SK-N-SH treated with all-trans-retinoic acid at 6 μM for 48 hours (cell line): ENCODE measurements at regions not wholly inside any gene's neighbourhood (a gene's known extent, or its start where the extent isn't known, plus 50 kb on each side); places are given as distances from the start of the nearest gene placed in this dataset.

Source experiments
- ATAC-seq: fragments of 200-7000 bp; cut with Tn5 transposase; 3 replicates; pipeline ENCODE4 v1.9.1; 2020; ENCODE audit warnings: mild to moderate bottlenecking, moderate library complexity
- ARNTL ChIP-seq: fragments of 450-650 bp; formaldehyde crosslinking; IDR thresholded peaks from 2 replicates; pipeline ENCODE4 v1.5.0; 2020; ENCODE audit warnings: low read depth, mild to moderate bottlenecking, moderate library complexity, borderline replicate concordance
- BACH2 ChIP-seq: fragments of 250-450 bp; sonication (Bioruptor Pico); IDR thresholded peaks from 2 replicates; pipeline ENCODE4 v1.9.0; 2021; ENCODE audit warnings: mild to moderate bottlenecking, borderline replicate concordance
- CREB5 ChIP-seq: fragments of 250-450 bp; sonication (Bioruptor Pico); IDR thresholded peaks from 2 replicates; pipeline ENCODE4 v1.5.1; 2020; ENCODE audit warnings: low read depth, mild to moderate bottlenecking, moderate library complexity
- ESRRG ChIP-seq: fragments of 250-450 bp; sonication (Bioruptor Pico); IDR thresholded peaks from 2 replicates; pipeline ENCODE4 v1.6.1; 2021; ENCODE audit warnings: mild to moderate bottlenecking
- GLIS3 ChIP-seq: fragments of 250-450 bp; sonication (Bioruptor Pico); IDR thresholded peaks from 2 replicates; pipeline ENCODE4 v1.5.0; 2020; ENCODE audit warnings: mild to moderate bottlenecking, moderate library complexity
- PATZ1 ChIP-seq: fragments of 250-450 bp; sonication (Bioruptor Pico); IDR thresholded peaks from 2 replicates; pipeline ENCODE4 v1.8.0; 2020; ENCODE audit warnings: mild to moderate bottlenecking, moderate library complexity, borderline replicate concordance
- PPARA ChIP-seq: fragments of 250-450 bp; sonication (Bioruptor Pico); IDR thresholded peaks from 2 replicates; pipeline ENCODE4 v1.5.0; 2020; ENCODE audit warnings: mild to moderate bottlenecking, borderline replicate concordance
- RARB ChIP-seq: fragments of 250-450 bp; sonication (Bioruptor Pico); IDR thresholded peaks from 2 replicates; pipeline ENCODE4 v1.8.0; 2021; ENCODE audit warnings: mild to moderate bottlenecking, moderate library complexity
- TCF4 ChIP-seq: fragments of 250-450 bp; sonication (Bioruptor Pico); IDR thresholded peaks from 2 replicates; pipeline ENCODE4 v1.8.0; 2021; ENCODE audit warnings: mild to moderate bottlenecking, moderate library complexity, borderline replicate concordance
- TOX ChIP-seq: fragments of 250-450 bp; sonication (Bioruptor Pico); IDR thresholded peaks from 2 replicates; pipeline ENCODE4 v1.8.0; 2021; ENCODE audit warnings: mild to moderate bottlenecking, moderate library complexity, borderline replicate concordance
- ZFP3 ChIP-seq: fragments of 250-450 bp; sonication (Bioruptor Pico); IDR thresholded peaks from 2 replicates; pipeline ENCODE4 v1.5.0; 2020; ENCODE audit warnings: mild to moderate bottlenecking, moderate library complexity
- ZNF565 ChIP-seq: fragments of 450-650 bp; formaldehyde crosslinking; conservative IDR thresholded peaks from 2 replicates; pipeline ENCODE4 v1.5.0; 2020; ENCODE audit warnings: low read depth, mild to moderate bottlenecking, moderate library complexity
- ZNF70 ChIP-seq: fragments of 450-650 bp; formaldehyde crosslinking; IDR thresholded peaks from 2 replicates; pipeline ENCODE4 v1.5.0; 2020; ENCODE audit warnings: mild to moderate bottlenecking, moderate library complexity
- ZNF8 ChIP-seq: fragments of 450-650 bp; formaldehyde crosslinking; IDR thresholded peaks from 2 replicates; pipeline ENCODE4 v1.5.0; 2020; ENCODE audit warnings: mild to moderate bottlenecking, moderate library complexity
- TF ChIP-seq, protein P1 (sequence below): fragments of 250-450 bp; sonication (Bioruptor Pico); IDR thresholded peaks from 2 replicates; pipeline ENCODE4 v1.8.0; 2021; ENCODE audit warnings: low read depth, mild to moderate bottlenecking, moderate library complexity, borderline replicate concordance
- TF ChIP-seq, protein P2 (sequence below): fragments of 250-450 bp; sonication (Bioruptor Pico); IDR thresholded peaks from 2 replicates; pipeline ENCODE4 v1.5.0; 2020; ENCODE audit warnings: mild to moderate bottlenecking, moderate library complexity
- TF ChIP-seq, protein P3 (sequence below): fragments of 250-450 bp; sonication (Bioruptor Pico); IDR thresholded peaks from 2 replicates; pipeline ENCODE4 v1.5.1; 2021; ENCODE audit warnings: mild to moderate bottlenecking, moderate library complexity

DNA sequence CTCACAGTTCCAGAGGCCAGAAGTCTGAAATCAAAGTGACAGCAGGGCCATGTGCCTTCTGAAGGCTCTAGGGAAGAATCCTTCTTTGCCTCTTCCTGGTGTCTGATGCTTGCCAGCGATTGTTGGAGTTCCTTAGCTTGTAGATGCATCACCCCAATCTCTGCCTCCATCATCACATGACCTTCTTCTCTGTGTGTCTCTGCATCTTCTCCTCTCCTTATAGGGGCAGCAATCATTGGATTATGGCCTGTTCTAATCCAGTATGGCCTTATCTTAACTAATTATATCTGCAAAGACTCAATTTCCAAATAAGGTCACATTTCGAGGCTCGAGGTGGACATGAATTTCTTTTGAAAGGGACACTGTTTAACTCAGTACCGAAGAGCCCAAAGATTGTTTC lies 71.7 kb upstream of the RAI2 start:
- no peak for ATAC-seq
- TF ChIP-seq ZFP3 (CRISPR knock-in tag) (no peak), ESRRG (no peak), ZNF8 (CRISPR knock-in tag) (no peak), TCF4 (CRISPR knock-in tag) (no peak), ZNF70 (CRISPR knock-in tag) (no peak), PATZ1 (CRISPR knock-in tag) (no peak), CREB5 (CRISPR knock-in tag) (no peak)
- TF ChIP-seq, protein P1, sequence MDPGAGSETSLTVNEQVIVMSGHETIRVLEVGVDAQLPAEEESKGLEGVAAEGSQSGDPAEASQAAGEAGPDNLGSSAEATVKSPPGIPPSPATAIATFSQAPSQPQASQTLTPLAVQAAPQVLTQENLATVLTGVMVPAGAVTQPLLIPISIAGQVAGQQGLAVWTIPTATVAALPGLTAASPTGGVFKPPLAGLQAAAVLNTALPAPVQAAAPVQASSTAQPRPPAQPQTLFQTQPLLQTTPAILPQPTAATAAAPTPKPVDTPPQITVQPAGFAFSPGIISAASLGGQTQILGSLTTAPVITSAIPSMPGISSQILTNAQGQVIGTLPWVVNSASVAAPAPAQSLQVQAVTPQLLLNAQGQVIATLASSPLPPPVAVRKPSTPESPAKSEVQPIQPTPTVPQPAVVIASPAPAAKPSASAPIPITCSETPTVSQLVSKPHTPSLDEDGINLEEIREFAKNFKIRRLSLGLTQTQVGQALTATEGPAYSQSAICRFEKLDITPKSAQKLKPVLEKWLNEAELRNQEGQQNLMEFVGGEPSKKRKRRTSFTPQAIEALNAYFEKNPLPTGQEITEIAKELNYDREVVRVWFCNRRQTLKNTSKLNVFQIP (CRISPR knock-in tag) = no peak
- TF ChIP-seq, all 23 proteins: peak for 0

DNA sequence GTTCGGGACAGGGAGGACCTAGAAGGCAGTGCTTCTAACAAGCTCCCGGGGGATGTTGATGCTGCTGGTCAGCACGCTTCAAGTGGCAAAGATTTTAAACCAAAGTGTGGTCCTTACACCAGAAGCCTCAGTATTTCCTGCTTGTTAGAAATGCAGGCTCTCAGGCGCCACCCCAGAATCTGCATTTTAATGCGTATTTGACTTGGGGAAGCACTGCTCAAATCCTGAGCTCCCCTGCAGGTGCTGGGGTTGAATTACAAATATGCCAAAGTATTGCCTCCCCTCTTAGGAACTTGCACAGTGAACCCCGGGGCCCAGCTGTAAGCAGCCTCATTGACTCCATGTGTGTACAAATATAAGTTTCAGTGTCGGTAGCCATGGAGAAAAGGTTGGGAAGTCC lies 70.8 kb upstream of the RAI2 start:
- no peak for TF ChIP-seq ARNTL (CRISPR knock-in tag)
- TF ChIP-seq, protein P2, sequence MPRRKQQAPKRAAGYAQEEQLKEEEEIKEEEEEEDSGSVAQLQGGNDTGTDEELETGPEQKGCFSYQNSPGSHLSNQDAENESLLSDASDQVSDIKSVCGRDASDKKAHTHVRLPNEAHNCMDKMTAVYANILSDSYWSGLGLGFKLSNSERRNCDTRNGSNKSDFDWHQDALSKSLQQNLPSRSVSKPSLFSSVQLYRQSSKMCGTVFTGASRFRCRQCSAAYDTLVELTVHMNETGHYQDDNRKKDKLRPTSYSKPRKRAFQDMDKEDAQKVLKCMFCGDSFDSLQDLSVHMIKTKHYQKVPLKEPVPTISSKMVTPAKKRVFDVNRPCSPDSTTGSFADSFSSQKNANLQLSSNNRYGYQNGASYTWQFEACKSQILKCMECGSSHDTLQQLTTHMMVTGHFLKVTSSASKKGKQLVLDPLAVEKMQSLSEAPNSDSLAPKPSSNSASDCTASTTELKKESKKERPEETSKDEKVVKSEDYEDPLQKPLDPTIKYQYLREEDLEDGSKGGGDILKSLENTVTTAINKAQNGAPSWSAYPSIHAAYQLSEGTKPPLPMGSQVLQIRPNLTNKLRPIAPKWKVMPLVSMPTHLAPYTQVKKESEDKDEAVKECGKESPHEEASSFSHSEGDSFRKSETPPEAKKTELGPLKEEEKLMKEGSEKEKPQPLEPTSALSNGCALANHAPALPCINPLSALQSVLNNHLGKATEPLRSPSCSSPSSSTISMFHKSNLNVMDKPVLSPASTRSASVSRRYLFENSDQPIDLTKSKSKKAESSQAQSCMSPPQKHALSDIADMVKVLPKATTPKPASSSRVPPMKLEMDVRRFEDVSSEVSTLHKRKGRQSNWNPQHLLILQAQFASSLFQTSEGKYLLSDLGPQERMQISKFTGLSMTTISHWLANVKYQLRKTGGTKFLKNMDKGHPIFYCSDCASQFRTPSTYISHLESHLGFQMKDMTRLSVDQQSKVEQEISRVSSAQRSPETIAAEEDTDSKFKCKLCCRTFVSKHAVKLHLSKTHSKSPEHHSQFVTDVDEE = no peak
- no peak for TF ChIP-seq TCF4 (CRISPR knock-in tag)
- TF ChIP-seq TOX (CRISPR knock-in tag) = no peak
- TF ChIP-seq ZNF565 (CRISPR knock-in tag) = no peak
- no peak for TF ChIP-seq BACH2 (CRISPR knock-in tag)
- TF ChIP-seq PPARA = no peak
- TF ChIP-seq, protein P3, sequence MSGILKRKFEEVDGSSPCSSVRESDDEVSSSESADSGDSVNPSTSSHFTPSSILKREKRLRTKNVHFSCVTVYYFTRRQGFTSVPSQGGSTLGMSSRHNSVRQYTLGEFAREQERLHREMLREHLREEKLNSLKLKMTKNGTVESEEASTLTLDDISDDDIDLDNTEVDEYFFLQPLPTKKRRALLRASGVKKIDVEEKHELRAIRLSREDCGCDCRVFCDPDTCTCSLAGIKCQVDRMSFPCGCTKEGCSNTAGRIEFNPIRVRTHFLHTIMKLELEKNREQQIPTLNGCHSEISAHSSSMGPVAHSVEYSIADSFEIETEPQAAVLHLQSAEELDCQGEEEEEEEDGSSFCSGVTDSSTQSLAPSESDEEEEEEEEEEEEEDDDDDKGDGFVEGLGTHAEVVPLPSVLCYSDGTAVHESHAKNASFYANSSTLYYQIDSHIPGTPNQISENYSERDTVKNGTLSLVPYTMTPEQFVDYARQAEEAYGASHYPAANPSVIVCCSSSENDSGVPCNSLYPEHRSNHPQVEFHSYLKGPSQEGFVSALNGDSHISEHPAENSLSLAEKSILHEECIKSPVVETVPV (CRISPR knock-in tag) = no peak
- TF ChIP-seq GLIS3 (CRISPR knock-in tag) = no peak
- TF ChIP-seq RARB (CRISPR knock-in tag) = no peak
- TF ChIP-seq ZNF70 (CRISPR knock-in tag) = no peak
- no peak for TF ChIP-seq CREB5 (CRISPR knock-in tag)
- TF ChIP-seq, protein P1 (CRISPR knock-in tag) = no peak
- no peak for TF ChIP-seq PATZ1 (CRISPR knock-in tag)
- no peak for TF ChIP-seq ZNF8 (CRISPR knock-in tag)
- ATAC-seq = no peak
